Effector CD8-positive, alpha-beta T cell (primary cell): ENCODE measurements at regions not wholly inside any gene's neighbourhood (a gene's known extent, or its start where the extent isn't known, plus 50 kb on each side); places are given as distances from the start of the nearest gene placed in this dataset.
"Not testable (repeated sequence)": the region's sequence is repeated elsewhere in the genome, so short reads cannot be mapped to it uniquely, and the experiment has no call there.

Source experiments
- DNase-seq: peaks from one replicate; lab custom pipeline; 2025; lab: John Stamatoyannopoulos, UW

- no peak for DNase-seq
Measured at GRCh38 chr1:29943034-29943433, 706.7 kb downstream of the PTPRU start.

DNA sequence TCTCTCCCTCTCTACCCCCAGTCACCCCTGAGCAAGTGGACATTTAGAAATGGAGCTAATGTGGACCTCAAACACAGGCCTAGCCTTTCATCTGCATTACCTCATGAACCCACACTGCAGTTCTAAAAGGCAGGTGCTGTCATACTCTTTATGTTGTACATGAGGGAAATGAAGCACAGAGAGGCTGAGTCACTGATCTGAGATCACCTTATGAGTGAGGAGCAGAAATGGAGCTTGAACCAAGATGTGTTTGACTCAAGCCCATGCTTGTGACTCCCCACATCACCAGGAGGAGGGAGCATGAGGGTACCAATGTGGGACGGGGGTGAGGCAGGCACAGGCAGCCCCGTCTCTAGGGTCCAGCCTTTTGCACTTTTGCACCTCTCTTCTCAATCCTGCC is 702.8 kb downstream of the PTPRU start:
- no peak for DNase-seq

DNA sequence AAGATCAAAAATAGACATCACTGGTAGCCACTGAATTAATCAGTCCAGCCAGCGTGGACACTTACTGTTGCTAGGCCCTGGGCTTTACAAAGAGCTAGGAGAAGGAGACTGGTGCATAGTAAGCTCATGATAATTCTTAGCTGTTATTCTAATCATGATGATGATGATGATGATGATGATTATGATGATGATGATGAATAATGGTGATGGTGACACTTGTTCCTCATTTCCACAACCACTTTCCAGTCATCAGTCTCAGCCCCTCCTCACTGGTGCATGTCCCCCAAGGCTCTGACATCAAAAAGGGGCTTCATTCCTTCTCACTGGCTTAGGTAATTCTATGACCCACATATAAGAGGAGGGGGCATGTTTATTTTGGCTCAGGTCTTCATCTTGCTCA is 701.0 kb downstream of the PTPRU start:
- DNase-seq = no peak

- DNase-seq = no peak
Measured at GRCh38 chr1:29936031-29936544, 699.8 kb downstream of the PTPRU start.

- DNase-seq = no peak
Measured at GRCh38 chr1:29934255-29934772, 698.0 kb downstream of the PTPRU start.

DNA sequence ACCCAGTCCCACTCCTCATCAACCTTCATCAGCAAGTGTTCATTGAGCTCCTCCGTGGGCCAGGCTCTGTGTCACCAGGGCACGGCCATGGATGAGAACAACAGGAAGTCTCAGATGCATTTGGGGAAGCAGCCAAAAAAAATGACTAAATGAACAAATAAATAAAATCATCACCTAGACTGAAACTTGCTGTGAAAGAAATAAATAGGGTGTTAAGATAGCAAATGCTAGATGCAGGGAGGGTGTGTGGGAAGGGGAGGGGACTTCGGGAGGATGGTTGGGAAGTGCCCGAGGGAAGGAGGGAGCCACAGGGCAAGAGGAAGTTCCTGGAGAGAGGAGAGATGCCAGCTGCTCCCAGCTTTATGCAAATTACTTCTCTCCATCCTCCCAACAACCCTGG is 696.7 kb downstream of the PTPRU start:
- DNase-seq = no peak

DNA sequence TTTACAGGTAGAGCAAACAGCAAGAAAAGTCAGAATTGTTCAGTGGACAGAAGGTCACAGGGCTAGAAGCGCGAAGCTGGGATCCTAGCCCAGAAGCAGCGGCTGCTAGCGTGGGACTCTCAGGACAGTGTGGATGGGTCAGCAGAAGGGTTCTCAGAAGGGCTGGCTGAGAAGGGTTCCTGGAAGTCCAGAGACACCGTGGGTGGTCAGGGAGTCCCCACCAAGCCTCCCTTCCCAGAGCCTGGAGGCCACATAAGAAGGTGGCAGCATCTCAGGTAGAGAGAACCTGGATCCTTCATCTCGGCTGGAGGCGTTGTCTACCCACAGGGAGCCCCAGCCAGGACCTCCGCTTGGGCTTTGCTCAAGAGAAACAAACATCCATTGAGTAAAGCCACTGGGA is 696.3 kb downstream of the PTPRU start:
- DNase-seq = no peak

DNA sequence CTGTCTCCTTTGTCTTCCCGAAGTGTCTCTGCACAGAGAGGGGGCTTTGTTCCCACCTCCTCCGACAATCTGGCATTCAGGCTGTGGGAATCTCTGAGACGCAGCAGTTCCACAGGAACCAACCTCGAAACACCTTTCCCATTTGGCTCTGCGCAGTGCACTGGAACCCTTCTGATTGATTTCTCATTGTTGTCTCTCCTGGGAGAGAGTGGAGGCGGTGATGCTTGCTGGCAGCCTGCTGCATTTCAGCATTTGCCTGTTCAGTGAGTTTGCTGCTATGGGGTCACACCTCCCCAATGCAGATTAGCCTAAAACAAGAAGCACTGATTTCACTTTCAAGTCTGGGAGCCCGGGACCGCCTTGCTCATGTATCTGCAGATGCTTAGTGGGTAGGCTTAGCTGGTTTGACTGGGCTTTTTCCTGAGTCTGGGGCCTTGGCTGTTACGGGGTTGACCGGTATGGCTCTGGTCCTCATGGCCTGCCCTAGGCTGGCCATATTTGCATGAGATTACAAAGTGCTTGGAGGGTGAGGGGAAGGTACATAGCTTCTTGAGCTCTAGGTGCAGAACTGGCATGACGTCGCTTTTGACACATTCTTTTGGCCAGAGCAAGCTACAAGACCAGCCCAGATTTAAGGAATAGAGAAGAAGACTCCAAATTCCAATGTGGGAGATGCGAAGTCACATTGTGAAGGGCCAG is 695.3 kb downstream of the PTPRU start:
- no peak for DNase-seq

GRCh38 chr1:29925058-29925457 is 688.7 kb downstream of the PTPRU start:
- no peak for DNase-seq

DNA sequence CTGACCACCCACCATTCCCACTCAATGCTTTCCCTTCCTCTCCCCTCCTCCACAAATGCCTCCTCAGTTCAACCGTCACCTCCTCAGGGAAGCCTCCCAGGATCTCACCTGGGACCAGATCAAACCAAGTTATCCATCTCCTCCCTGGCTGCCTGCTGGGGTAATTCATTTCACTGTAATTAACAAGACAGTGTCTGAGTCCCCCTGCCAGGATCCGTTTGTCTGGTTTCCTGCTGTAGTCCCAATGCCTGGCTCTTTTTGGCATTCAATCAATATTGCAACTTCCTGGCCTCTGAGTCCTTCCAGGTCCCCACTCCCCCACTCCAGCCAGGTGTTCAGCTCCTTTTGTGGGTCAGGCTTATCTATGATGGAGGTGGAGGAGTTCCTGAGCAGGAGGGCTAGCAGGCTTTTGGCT is 687.7 kb downstream of the PTPRU start:
- DNase-seq = no peak

DNA sequence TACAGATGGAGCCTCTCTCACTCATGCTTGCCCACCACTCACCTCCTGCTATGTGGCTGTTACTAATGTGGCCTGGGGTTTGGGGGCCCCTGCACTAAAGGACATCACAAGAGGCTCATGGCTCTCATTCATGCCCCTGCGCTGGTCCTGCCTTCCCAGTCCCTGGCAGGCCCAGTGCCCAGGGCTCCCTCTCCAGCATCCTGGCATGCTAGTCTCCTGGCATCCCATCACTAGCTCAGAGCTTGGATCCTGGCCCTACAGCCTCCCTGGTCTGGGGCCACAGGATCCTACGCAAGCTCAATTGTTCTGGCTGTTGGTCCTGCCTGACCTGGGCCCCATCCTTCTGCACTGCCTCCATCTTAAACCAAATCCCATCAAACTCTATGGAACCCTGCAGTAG is 685.4 kb downstream of the PTPRU start:
- DNase-seq = no peak

- no peak for DNase-seq
Measured at GRCh38 chr1:29920784-29921183, 684.5 kb downstream of the PTPRU start.

GRCh38 chr1:29920316-29920715 is 684.0 kb downstream of the PTPRU start:
- no peak for DNase-seq

GRCh38 chr1:29919041-29919440 is 682.7 kb downstream of the PTPRU start:
- DNase-seq = not testable (repeated sequence)

GRCh38 chr1:29916656-29917369 is 680.5 kb downstream of the PTPRU start:
- no peak for DNase-seq

DNA sequence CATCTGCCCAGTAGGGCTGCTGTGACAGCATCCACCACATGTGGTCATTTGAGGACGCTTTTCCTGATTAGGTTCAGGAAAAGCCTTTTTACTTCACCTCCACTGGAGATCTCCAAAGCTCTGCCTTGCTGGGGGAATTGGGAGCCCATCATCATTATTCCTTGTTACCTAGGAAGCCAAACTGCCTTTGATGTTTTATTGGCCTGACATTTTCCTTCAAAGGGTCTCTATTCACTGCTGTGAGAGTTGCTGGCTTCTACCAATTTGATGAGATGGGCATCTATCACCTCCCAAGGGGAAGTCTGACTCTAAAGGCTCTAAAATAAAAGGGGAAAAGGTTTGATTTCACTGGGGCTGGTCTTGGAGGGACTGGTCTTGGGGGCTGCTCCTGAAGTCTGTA is 678.6 kb downstream of the PTPRU start:
- DNase-seq = no peak

DNA sequence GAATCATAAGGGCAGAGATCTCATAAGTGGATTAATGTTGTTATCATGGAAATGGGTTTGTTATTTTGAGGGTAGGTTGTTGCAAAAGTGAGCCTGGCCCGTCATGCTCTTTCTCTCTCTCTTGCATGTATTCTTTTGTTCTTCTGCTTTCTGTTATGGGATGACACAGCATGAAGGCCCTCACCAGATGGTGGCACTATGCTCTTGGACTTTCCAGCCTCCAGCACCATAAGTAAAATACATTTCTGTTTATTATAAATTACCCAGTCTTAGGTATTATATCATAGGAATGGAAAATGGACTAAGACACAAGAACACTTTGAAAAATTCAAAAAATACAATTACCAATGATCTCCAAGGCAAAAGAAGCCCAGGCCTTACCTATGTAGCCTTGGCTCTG is 676.1 kb downstream of the PTPRU start:
- no peak for DNase-seq

DNA sequence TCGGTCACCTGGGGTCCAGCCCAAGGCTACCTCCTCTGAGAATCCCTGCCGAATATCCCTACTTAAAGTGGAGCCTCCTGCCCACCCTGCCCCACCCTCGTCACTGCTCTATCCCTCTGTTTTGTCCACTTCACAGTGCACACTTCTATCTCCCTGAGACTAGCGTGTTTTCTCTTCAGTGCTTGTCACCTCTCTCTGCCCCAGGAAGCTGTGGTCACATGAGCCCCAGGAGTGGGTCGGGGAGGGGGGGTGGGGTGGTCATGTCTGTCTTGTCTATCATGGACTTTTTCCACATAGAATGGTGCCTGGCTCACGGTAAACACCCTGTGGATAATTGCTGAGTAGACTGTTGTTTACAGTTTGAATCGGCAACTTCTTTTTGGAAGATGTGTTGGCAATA is 673.6 kb downstream of the PTPRU start:
- DNase-seq = no peak

- DNase-seq = no peak
Measured at GRCh38 chr1:29907596-29907995, 671.3 kb downstream of the PTPRU start.

- DNase-seq = no peak
Measured at GRCh38 chr1:29906927-29907326, 670.6 kb downstream of the PTPRU start.

DNA sequence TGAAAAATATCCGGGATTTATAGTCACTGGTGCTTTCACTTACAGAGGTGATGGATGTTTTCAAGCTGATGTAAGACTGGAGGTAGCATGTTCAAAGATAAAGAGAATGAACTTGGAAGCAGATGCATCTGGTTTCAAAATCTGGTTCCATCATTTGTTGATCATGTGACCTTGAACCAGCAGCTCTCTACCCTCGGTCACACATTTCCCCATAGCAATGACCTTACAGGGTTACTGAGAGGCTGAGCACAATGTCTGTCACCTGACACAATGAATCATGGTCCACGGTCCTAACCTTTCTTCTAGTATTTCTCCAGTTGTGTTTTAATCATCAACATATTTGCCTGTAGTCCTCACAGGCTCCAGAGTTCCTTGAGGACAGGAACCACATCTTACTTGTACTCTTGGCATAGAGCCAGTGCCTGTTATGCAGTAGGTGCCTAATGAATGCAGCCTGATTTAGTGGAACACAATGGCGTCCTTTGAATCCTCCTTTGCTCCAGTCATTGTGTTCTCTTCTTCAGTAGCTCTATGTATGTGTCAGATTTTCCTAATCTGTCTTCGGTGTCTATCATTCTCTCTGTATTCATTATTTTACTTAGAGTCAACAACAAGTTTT is 667.3 kb downstream of the PTPRU start:
- DNase-seq = no peak

DNA sequence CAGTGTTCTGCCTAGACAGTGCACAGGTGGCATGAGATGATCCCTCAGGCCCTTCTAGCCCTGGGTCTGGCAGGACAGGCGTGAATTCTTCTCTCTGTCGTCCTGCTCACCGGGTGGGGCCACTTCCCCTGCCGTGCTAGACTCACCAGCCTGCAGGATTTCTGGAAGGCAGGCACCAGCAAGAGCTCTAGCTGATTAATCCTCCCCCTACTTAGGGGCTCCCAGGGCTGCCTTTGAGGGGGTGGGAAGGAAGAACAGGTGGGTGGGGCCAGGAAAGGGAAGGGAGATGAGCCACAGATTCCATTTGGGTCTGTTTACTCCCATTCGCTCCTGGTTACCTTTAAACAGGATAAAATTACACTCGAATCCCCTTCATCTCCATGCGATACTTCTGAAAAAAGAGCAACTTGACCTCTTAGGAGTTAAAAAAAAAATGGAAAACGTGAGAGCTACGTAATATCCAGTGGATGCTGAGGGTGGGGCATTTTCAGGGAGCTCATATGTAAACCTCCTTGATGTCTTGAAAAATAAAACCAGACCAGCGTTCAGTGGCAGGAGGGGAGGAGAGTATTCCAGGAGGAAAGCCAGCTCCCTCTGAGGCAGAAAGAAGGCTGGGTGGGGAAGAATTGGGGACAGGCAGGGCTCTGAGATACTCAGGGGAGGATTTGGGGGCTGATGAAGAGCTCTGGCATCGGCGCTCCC is 665.5 kb downstream of the PTPRU start:
- DNase-seq = no peak
